HG02840 (cell line): ENCODE measurements at regions not wholly inside any gene's neighbourhood (a gene's known extent, or its start where the extent isn't known, plus 50 kb on each side); places are given as distances from the start of the nearest gene placed in this dataset.

Experiments
- ATAC-seq: cut with Tn5 transposase; IDR thresholded peaks from one replicate; pipeline ENCODE4 v1.9.1; 2021; ENCODE audit warnings: mild to moderate bottlenecking, moderate library complexity, moderate number of reproducible peaks; ENCODE audit not compliant: unreplicated experiment, low FRiP score

DNA sequence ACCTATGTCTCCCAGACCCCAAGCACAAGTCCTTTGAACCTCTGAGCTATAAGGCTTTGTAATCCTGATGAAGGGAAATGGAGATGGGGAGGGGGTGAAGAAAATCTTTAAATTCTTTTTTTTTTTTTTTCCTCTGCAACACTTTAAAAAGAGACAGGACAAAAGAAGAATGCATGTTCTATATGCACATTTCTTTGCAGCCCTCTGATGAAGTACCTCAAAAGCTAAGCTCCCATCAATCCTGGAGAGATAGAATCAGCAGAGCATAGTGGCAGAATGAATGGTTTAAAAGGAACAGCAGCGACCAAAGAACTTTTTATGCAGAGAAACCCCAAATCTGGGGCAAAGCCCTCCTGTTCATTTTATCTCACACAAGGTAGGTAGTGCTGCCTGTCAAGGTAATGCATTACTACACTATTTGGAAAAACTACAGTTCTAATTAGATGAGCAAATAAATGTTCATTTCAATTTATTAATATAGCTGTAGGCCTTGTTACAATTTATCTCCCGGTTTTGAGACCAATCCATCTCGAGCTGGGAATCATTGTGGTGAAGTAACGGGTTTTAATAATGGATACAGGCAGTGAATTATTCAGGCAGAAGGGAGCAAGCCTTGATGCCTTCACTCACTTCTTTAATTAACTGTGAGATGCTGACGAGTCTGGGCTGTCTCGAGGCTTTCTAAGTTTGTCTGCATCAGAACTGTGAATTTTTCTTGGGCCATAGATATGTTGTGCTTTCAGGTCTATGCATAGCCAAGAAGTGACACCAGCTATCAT is 173.5 kb upstream of the ZNF608 start:
- ATAC-seq = no peak

DNA sequence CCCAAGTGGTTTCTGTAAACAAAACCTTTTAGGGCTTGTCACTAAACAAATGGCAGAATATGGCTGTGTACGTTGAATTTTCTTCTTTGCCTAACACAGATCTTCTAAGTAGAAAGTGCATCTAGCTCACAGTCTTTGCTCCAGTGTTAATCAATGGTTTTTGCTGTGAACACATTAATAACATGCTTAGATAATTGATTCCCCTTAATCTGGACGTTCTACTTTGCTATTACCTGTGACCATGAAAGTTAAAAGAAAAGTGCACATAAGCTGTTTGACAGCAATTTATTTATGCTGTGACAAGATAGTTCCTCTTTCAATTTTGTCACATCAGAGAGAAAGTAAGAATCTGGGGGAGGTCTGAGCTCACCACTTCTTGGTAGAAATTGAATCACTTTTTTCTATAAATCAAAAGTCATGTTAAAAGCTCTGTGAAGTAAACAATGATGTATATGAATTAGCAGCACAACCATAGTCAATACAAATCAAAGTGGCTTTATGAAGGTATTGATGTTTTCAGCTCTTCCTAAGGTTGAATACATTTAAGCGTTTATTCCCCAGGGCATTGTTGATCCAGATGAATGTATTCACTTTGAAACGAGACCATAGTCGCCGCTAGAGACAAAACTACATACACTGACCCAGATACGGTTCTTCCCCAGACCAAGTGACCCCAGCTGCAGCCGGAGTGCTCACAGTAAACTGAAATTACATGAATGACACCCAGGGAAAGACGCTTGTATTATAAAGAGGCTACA is 174.6 kb upstream of the ZNF608 start:
- peak; percentile 86 for ATAC-seq

DNA sequence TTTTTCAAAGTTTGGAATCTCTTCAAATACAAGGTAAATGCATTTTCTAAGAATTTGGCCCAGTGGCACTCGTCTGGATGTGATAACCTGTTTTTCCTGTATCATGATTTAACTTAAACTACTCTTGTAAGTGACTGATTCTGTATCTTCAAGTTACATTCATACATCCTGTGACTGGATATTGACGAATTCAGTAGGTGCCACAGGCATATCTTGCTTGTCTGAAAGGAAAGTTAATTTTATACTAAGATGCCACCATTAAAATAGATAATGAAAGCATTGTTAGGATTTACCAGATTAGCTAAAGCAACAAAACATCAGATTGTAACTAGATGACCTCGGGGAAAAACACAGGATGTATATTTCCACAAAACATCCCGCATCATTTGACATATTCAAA is 175.3 kb upstream of the ZNF608 start:
- peak; percentile 10 for ATAC-seq

DNA sequence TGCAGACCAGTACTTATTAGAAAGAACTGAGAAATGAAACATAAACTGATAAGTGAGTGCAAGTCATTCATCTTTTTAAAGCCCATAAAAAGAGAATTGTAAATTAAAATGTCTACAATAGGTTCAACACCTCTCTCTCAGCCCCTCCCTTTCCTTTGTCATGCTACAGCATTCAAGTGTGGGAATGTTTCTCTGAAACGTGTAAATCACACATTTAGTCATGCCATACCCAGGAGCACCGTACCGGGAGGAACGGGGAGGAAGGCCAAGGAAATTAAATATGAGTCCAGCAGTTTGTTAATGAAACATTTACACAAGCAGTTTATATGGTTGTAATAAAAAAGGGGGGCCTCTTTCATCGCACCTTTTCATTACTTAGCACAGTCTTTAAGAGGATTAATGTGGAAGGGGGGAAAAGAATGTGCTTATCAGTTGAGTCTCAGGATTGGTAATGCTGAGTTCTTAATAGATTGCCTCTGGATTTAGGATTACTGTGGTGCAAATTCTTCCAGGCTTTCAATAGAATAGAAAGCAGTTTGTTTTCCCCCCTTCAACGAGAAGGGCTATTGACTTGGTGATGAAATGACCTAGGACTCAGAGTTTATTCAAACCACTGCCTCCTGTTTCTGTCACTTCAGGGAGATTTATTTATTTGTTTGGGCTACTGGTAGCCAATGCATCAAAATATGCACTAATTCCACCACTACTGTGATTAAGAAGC is 176.0 kb upstream of the ZNF608 start:
- ATAC-seq = no peak

DNA sequence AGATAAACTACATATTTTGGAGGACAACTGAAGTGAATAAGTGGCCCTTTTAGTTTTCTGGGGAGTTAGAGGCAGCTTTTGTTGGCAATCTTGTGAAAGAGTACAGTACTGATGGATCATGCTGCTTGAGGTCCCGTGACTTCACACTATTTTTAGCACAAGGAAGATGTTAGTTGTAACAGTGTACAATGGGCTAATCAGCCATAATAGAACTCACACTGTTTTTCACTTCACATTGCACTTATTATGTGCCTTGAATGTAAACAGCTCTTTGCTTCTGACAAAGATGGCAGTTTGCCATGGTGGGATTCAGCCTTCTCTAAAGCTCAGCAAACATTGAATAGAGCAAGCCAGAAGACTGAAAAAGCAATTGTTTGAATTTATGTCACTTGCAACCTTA is 176.7 kb upstream of the ZNF608 start:
- ATAC-seq = no peak

DNA sequence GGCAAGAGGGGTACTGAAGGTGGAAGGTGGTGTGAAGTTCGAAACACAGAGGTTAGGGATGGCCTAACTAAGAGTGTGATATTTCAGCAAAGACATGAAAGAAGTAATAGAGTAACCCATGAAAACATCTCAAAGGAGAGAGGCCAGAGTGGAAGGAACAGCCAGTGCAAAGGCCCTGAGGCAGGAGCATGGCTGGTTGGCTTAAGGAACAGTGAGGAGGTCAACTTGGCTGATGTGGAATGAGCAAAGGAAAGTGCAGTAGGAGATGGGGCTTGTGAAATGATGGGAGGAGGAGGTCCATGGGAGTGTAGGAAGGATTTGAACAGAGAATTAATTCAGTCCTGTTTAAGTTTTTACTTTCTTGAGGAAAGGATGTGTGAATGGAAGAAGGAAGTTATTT is 178.3 kb upstream of the ZNF608 start:
- ATAC-seq = no peak

DNA sequence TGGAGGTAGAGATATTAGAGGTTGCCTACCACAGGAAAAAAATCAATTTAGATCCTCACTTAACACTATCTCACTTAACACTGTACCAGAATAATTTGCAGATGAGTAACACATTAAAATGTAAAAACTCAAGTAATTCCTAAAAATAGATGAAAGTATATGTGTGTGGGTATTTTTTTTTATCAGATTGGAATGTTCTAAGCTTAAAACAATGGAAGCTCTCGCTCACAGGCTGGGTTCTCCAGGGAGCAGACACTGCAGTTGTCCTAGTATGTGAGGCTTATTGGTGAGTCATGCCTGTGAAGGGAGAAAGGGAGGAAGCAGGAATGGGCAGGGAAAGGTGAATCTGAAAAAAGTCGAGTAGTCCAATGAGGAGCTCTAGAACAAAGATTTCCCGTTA is 181.3 kb upstream of the ZNF608 start:
- no peak for ATAC-seq

DNA sequence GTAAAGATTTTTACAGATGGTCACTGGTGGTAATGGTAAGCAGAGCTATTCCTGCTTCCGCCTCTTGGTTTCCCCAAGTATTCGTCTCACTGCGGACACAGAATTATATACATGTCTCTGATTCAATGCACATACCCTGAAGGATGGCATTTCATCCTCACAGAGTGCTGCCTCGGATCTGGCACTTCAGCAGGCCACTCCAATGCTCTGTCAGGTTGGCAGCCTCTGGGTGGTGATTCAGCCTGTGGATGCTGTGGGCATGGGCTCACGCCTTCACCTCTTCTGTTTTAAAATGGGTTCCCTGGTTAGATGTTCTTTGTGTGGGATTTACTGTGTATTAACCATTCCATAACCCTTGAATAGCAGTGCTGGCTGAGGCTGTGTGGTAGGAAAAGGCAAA is 182.6 kb upstream of the ZNF608 start:
- no peak for ATAC-seq

DNA sequence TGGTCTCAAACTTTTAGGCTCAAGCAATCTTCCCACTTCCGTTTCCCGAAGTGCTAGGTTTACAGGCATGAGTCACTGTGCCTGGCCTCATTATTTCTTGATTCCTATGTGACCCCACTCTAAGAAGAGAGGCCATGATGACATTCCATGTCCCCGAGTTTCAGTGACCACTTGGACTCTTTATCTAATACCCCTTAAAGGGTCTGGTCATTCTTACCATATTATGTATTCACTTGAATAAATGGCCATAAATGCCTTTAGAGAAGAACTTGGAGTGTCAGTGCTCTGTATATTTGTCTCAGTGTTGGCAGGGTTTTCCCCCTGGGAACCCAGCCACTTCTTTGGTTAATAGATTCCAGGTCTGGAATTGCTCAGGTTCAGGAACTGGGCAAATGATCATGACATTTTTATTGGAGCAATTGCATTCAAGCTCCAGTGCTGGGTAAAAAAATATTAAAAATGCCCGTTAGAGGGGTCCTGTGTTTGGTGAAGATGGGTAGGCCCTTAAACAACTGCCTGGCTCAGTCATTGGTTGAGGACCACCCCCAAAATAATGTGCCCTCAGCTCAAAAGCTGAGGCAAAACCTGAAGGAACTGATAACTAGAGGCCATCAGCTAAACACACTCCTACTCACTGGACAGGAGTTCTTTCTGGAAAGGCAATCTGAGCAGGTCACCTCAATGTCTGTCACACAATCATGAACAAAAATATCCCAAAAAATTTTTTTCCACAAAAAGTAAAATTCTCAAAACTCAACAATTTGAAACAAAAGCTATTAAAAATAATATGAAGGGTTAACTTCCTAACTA is 186.6 kb upstream of the ZNF608 start:
- no peak for ATAC-seq

DNA sequence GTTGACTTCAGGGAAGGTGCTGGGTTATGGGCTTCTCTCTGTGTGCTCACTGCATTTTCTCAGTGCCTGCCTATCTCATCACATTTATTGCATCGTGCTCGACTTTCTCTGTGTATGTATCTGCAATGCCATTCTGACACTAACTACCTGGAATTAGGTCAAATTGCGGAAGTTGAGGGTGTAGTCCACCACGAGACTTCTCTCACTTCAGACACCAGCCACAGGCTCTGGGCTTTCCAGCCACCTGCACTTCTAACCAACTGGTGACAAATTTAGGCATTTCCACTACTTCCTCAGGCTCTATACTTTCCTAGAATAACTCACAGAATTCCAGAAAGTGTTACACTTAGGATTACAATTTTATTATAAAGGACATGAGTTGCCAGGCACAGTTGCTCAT is 188.6 kb upstream of the ZNF608 start:
- ATAC-seq = peak; percentile 67

DNA sequence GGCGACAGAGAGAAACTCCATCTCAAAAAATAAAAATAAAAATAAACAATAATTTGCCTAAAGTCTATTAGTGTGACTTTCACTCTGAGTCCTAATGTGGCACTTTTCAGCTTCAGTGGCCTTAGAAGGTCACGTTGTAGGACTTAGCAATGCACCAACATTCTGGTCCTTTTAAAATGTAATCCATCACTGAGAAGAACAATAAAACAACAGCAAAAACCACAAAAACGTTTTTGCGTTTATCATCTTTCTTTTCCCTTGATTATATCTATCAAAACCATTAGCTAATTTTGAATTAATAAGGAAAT is 190.1 kb upstream of the ZNF608 start:
- ATAC-seq = peak; percentile 54

DNA sequence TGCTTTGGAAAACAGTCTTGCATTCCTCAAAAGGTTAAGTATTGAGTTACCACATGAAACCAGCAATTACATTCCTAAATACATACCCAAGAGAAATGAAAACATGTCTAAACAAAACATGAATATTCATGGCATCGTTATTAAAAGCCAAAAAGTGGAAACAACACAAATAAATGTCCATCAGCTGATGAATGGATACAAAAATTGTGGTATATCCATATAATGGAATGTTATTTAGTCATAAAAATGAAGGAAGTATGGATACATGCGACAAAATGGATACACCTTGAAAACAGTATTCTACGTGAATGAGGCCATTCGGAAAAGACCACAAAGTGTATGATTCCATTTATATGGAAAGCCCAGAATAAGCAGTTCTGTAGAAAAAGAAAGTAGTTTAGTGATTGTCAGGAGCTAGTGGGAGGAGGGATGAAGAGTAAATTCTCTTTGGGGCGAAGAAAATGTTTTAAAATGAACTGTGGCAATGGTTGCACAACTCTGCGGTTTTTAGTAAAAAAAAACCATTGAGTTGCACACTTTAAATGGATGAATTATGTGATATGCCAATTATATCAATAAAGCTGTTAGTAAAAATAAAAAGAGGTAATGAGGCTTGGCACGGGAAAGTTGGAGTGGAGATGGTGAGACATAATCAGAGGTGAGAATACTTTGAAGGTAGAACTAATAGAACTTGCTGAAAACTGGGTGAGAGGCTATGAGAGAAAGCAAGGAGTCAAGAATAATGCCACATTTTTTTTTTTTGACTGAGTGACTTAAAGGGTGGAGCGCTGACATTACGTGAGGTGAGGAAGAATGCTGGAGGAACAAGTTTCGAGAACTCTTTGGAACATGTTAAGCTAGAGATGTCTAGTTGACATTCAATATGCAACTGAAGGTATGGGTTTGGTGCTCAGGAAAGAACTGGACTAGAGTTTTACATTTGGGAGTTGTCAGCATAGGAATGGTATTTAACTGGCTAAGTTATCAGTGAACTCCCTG is 194.9 kb upstream of the ZNF608 start:
- ATAC-seq = no peak

DNA sequence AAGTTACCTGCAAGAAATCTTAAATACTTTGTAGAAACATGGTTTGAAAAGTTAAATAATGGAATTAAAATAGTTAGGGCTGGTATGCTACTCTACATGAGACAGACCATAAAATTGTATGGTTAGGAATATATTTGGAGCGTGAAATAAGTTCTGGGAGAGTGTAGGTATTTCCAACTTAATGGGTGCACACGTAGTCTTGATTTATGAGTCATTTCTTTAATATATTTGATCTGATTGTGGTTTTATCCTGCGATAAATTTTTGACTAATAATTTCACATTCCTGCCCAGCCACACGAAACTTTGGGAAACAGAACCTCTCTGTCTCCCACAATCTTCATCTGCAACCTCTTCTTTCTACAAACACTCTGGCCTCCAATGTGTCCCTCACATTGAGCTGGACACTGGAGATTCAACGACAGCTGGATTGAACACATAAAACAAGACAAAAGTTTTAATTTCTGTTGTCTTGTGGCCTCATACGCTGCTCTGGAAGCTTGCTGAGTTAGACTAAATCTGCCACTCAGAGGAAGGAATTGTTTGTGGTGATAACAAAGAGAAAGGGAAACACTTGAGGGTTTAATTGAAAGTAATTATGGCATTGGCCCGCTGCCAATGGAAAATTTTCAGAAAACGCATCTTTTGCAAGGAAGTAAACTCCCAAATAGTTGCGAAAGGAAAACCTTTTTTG is 201.8 kb upstream of the ZNF608 start:
- no peak for ATAC-seq

DNA sequence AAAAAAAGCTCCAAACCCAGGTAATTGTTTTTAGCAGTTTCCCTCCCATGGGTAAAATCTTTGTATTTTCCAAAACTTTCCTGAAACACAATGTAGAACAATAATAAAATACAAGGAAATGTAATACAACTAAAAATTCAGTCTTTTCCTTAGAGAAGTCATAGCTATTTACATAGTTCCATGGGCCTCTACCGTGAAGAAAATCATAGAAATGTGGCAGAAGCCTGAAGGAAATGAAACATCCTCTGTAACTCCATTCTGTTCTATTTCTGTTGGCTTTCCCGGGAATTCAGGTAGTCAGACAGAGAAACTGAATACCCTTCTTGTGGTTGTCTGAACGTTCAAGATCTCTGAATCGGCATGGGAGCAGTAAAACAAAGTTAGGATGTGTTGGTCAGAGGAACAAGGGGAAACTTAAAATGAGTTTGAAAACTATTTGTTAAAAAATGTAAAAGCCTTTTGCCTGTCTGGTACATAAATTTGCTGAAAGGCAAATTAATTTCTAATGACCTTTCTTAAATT is 202.4 kb upstream of the ZNF608 start:
- ATAC-seq = no peak

DNA sequence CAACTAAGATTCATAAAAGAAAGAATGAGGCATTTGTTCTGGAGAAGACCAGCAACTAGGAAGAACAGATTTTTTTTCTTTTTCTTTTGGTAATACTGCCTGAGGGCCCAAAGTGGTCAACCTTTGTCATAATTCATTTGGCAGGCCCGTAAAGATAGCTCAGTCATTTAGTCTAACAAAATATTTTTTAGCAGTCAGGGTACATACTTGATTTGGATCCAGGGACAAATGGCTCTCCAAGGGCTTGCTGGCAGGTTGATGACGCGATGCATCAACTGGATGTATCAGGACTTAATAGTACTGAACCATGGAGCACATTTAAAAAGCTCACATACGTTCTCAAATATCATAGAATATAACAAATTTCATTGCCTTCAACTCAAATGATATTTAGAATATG is 203.4 kb upstream of the ZNF608 start:
- ATAC-seq = no peak

DNA sequence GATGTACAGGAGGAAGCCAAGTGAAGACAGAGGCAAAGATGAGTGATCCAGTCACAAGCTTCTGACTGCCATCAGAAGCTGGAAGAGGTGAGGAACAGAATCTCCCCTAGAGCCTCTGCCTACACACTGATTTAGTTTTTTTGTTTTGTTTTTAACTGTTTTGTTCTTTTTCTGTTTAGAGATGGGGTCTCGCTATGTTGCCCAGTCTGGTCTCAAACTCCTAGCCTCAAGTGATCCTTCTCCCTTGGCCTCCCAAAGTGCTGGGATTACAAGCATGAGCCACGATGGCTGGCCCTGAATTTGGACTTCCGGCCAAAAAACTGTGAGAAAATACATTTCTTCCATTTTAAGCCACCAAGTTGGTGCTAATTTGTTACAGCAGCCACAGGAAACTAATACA is 204.7 kb upstream of the ZNF608 start:
- no peak for ATAC-seq

DNA sequence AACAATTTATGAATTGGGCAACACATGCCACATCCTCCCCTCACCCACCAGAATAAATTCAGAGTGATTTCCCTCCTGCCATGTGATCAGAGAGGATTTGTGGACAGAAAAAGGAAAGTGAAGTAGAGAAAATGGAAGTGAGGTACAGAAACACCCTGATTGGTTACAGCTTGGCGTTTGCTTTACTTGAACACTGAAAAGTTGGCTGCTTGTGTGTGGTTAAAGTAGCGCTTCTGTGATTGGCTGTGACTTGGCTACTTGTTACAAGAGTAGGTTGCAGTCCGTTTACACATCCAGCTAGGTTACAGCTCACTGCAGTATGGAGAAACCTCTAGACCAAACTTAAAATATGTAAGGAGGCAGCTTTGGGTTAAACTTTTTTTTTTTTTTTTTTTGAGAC is 205.2 kb upstream of the ZNF608 start:
- peak; percentile 60 for ATAC-seq

DNA sequence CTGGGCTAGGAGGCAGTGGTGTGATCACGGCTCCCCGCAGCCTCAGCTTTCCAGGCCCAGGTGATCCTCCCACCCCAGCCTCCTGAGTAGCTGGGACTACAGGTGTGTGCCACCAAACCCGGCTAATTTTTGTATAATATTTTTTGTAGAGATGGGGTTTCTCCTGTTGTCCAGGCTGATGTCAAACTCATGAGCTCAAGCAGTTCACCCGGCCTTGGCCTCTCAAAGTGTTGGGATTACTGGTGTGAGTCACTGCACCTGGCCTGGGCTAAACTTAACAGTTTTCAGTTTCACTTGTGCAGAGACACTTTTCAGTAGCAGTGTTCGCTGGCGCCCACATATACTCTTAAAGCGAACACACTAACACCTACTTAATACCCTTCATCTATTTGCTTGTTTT is 205.6 kb upstream of the ZNF608 start:
- ATAC-seq = peak; percentile 96

DNA sequence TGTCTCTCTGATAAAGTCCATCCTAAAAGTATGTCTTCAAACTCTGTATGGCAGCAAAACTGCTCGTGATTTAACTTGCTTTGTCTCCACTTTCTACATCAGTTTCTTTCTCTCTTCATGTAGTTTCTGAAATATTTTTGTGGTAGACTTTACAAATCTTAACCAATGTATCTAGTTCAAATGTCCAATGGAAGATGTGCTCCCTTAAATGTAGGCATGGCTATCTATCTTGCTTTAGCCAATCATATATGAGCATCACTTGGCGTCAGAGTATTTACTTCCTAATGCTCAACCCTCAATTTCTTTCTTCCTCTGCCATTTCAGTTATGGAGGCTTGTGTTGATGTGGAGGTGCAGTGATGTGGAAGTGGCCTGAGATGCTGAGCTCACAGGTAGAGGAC is 206.1 kb upstream of the ZNF608 start:
- ATAC-seq = peak; percentile 69
